ENCODE measurements at regions not wholly inside any gene's neighbourhood (a gene's known extent, or its start where the extent isn't known, plus 50 kb on each side); places are given as distances from the start of the nearest gene placed in this dataset.
"Not testable (repeated sequence)": the region's sequence is repeated elsewhere in the genome, so short reads cannot be mapped to it uniquely, and the experiment has no call there.

- no peak for TF ChIP-seq GATA1 (IDR thresholded peaks at IDR 0.05; ENCODE audit: low read depth, low read length)
- no peak for TF ChIP-seq POLR2A (IDR thresholded peaks at IDR 0.05; ENCODE audit: low read length)
- DNase-seq = no peak
Observed at GRCh38 chr3:197424674-197425484, 126.5 kb upstream of the DLG1 start.

- TF ChIP-seq POLR2A (IDR thresholded peaks at IDR 0.05; ENCODE audit: low read length) = no peak
- TF ChIP-seq GATA1 (IDR thresholded peaks at IDR 0.05; ENCODE audit: low read depth, low read length) = no peak
- no peak for DNase-seq
Observed at GRCh38 chr3:197424266-197424665, 125.9 kb upstream of the DLG1 start.

- TF ChIP-seq POLR2A (IDR thresholded peaks at IDR 0.05; ENCODE audit: low read length) (no peak), GATA1 (IDR thresholded peaks at IDR 0.05; ENCODE audit: low read depth, low read length) (no peak)
- no peak for DNase-seq
Observed at GRCh38 chr3:197423376-197423775, 125.0 kb upstream of the DLG1 start.

DNA sequence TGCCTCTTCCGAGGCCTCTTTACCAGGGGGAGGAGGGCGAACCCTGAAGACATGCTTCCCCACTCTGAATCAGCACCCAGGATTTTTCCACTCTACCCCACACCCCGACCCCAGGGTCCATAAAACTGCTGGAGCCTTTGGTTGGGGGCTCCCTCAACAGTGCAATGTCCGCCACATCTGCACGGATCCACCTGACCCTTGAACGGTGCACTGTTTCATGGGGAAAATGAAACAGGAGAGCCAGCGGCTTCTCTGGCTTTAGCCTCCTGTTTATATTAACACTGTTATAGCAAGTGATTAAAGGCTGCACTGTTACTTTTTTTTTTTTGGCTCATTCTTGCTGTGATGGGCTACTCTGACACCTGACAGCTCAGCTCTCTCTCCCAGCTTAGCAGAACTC is 124.1 kb upstream of the DLG1 start:
- no peak for TF ChIP-seq POLR2A (IDR thresholded peaks at IDR 0.05; ENCODE audit: low read length)
- no peak for TF ChIP-seq GATA1 (IDR thresholded peaks at IDR 0.05; ENCODE audit: low read depth, low read length)
- no peak for DNase-seq

- no peak for DNase-seq
- TF ChIP-seq GATA1 (IDR thresholded peaks at IDR 0.05; ENCODE audit: low read depth, low read length) (no peak), POLR2A (IDR thresholded peaks at IDR 0.05; ENCODE audit: low read length) (no peak)
Observed at GRCh38 chr3:197421021-197421420, 122.6 kb upstream of the DLG1 start.

DNA sequence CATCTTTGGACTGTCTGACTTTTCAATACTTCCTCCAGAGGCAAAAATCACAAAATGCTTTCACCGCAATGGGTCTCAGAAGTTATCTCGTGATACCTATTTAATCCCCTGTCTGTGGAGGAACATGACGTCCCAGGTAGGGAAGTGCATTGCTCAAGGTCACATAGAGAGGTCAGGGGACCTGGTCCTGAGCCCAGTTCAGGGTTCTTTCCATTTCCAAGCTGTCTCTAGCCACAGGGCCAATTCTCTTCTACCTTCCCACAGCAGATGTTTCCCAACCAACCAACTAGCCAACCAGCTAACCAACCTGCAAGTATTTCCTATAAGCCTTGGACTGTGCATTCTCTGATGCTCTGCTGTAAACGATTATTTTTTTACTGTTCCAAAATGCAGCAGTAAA is 122.2 kb upstream of the DLG1 start:
- TF ChIP-seq GATA1 (IDR thresholded peaks at IDR 0.05; ENCODE audit: low read depth, low read length) = no peak
- no peak for TF ChIP-seq POLR2A (IDR thresholded peaks at IDR 0.05; ENCODE audit: low read length)
- no peak for DNase-seq

DNA sequence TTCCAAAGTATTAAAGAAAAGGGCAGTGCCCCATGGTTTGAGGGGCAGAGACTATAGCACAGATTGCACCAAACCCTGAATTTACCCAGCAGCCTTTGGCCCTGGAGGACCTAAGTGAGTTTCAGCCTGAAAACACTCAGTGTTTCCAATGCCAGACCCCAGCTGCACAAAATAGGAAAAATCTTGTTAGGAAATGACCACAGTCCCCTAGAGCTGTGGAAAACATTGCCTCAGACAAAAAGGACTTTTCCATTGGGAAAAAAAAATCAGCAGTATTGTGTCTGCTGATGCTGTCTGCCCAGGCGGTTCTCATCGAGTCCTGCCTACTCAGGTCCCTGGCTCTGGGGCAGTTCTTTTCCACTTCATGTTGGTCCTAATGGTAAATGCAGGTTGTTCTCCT is 121.7 kb upstream of the DLG1 start:
- no peak for TF ChIP-seq POLR2A (IDR thresholded peaks at IDR 0.05; ENCODE audit: low read length)
- TF ChIP-seq GATA1 (IDR thresholded peaks at IDR 0.05; ENCODE audit: low read depth, low read length) = no peak
- no peak for DNase-seq

- DNase-seq = no peak
- TF ChIP-seq POLR2A (IDR thresholded peaks at IDR 0.05; ENCODE audit: low read length) = no peak
- no peak for TF ChIP-seq GATA1 (IDR thresholded peaks at IDR 0.05; ENCODE audit: low read depth, low read length)
Observed at GRCh38 chr3:197419696-197420095, 121.3 kb upstream of the DLG1 start.

DNA sequence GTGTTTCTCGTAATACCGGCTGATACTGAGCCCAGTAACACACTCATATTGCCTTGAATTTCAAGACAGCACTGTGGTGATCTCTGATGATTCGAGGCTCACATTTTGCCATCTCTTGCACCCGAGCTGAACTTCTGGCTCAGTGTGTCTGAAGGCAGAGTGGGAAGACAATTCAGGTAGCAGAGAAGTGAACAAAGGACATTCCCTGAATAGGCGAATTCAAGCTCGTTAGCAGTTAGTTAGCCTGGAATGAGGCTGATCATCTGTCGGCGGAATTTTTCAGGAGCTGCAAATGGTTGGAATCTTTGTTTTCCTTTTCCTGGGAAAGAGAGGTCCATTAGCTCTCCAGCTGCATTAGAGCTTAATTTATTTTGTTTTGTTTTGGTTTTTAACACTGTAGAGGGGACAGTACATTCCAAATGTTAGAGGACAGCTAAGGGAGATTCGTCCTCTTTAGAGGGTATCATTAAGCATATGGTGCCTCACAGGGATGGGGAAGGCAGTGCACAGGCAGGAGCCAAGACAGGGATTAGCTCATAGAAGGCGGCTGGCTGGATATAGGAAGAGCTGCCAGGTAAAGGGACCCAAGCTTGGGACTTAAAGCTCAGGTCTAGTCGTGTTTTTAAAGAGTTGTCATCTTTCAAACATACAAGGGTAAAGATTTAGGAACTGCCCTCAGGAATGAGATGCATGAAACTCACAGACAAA is 119.7 kb upstream of the DLG1 start:
- TF ChIP-seq POLR2A (IDR thresholded peaks at IDR 0.05; ENCODE audit: low read length) (no peak), GATA1 (IDR thresholded peaks at IDR 0.05; ENCODE audit: low read depth, low read length) (no peak)
- DNase-seq = no peak

- no peak for DNase-seq
Observed at GRCh38 chr3:197417441-197417840, 119.0 kb upstream of the DLG1 start.

GRCh38 chr3:197411899-197412298 is 113.5 kb upstream of the DLG1 start:
- DNase-seq = not testable (repeated sequence)

More at GRCh38 chr3:197417441-197417840, 119.0 kb upstream of the DLG1 start:
- TF ChIP-seq POLR2A (IDR thresholded peaks at IDR 0.05; ENCODE audit: low read length) (no peak), GATA1 (IDR thresholded peaks at IDR 0.05; ENCODE audit: low read depth, low read length) (no peak)

DNA sequence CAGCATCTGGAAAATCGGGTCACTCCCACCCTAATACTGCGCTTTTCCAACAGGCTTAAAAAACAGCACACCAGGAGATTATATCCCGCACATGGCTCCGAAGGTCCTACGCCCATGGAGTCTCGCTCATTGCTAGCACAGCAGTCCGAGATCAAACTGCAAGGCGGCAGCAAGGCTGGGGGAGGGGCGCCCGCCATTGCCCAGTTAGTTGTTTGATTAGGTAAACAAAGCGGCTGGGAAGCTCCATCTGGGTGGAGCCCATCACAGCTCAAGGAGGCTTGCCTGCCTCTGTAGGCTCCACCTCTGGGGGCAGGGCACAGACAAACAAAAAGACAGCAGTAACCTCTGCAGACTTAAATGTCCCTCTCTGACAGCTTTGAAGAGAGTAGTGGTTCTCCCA is 111.8 kb upstream of the DLG1 start:
- DNase-seq = not testable (repeated sequence)

DNA sequence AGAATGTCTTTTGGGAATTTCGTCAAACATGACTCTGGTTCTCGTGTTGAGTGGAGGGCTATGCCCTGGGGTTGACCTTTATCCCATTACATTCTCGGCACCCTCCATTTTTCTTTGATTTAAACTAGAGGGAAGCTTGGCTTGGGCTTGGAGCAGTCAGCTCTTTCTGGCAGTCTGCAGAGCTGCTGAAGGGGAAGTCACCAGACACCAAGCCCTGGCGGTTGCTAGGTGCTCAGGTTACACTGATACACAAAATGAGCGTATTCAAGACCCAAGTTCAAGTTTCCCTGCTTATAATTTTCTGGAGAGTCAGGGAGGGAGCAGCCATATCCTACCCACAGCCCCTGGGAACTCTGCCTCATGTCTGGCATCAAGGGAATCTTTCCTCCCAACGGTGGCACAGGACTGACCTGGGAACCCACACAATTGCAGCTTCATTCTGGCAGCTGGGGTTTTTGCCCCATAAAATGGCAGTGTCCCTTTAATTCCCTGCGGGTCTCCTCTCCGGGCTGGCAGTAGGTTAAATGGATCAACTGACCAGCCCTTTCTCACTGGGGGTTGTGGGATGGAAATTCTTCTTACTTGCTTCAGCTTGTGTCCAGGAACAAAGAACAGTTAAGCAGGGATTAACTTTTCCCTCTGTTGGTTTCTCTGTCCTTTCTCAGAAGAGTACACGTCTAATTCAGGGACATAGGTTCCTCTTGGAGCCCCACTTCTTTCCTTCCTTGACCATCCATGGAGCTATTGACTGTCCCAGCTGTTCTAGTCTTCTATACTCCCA is 110.0 kb upstream of the DLG1 start:
- no peak for DNase-seq
- TF ChIP-seq POLR2A (IDR thresholded peaks at IDR 0.05; ENCODE audit: low read length) (no peak), GATA1 (IDR thresholded peaks at IDR 0.05; ENCODE audit: low read depth, low read length) (no peak)

DNA sequence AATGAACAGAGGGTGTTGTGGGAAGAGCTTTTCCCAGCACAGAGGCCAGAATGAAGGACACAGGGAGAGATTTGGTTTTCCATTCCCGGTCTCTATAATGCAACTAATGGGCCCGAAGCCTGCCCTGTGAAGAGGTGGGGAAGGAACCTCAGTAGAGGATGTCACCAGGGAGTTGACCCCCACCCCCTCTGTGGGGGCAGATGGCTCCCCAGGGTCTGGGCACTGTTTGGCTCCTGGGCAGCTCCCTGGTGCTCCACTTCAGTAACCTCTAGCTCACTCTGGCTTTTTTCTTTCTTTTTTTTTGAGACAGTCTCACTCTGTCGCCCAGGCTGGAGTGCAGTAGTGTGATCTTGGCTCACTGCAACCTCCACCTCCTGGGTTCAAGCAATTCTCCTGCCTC is 109.1 kb upstream of the DLG1 start:
- no peak for DNase-seq
- TF ChIP-seq POLR2A (IDR thresholded peaks at IDR 0.05; ENCODE audit: low read length) (no peak), GATA1 (IDR thresholded peaks at IDR 0.05; ENCODE audit: low read depth, low read length) (no peak)

Data from erythroblast (primary cell).